Breast epithelium (tissue), 3 donors: ENCODE measurements at regions not wholly inside any gene's neighbourhood (a gene's known extent, or its start where the extent isn't known, plus 50 kb on each side); places are given as distances from the start of the nearest gene placed in this dataset.

Experiments used
- POLR2A ChIP-seq: fragments of 450-650 bp; IDR thresholded peaks from one replicate; pipeline ENCODE4 v1.6.1; 2016; ENCODE audit warnings: antibody characterized with exemption, mild to moderate bottlenecking, moderate library complexity
- POLR2AphosphoS5 ChIP-seq, 3 donors: sonication (generic); formaldehyde crosslinking; IDR thresholded peaks; one replicate each; pipeline ENCODE4 v1.6.1; 2017; ENCODE audit warnings: antibody characterized with exemption in 3 of 3
- TF ChIP-seq, protein P1 (sequence below), 3 donors: fragments of 450-650 bp; IDR thresholded peaks; one replicate each; pipeline ENCODE4 v1.5.1; 2016 to 2017; ENCODE audit warnings: antibody characterized with exemption in 3 of 3, mild to moderate bottlenecking in 3 of 3, moderate library complexity in 3 of 3

DNA sequence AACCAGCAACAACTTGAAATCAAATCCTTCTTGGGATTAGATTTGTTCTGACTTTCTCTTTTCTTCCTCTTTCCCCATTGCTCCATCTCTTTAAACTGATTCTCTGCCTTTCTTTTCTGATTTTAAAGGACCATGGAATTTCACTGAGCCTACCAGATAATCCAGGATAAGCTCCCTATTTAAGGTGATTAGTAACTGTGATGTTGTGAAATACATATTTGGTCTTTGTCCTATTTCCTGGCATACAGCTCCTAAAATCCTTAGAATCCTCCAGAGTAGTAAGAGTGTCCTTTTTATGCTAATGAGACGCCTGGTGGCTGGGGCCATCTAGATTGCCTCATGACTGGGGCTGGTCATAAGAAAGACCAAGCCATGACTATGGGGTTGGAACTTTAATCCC lies 236.9 kb downstream of the USP25 start:
- TF ChIP-seq, protein P1, sequence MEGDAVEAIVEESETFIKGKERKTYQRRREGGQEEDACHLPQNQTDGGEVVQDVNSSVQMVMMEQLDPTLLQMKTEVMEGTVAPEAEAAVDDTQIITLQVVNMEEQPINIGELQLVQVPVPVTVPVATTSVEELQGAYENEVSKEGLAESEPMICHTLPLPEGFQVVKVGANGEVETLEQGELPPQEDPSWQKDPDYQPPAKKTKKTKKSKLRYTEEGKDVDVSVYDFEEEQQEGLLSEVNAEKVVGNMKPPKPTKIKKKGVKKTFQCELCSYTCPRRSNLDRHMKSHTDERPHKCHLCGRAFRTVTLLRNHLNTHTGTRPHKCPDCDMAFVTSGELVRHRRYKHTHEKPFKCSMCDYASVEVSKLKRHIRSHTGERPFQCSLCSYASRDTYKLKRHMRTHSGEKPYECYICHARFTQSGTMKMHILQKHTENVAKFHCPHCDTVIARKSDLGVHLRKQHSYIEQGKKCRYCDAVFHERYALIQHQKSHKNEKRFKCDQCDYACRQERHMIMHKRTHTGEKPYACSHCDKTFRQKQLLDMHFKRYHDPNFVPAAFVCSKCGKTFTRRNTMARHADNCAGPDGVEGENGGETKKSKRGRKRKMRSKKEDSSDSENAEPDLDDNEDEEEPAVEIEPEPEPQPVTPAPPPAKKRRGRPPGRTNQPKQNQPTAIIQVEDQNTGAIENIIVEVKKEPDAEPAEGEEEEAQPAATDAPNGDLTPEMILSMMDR (IDR thresholded peaks at IDR 0.05): no peak
- TF ChIP-seq POLR2AphosphoS5 (IDR thresholded peaks at IDR 0.05): no peak
- no peak for TF ChIP-seq POLR2A
